ENCODE measurements at regions not wholly inside any gene's neighbourhood (a gene's known extent, or its start where the extent isn't known, plus 50 kb on each side); places are given as distances from the start of the nearest gene placed in this dataset.

DNA sequence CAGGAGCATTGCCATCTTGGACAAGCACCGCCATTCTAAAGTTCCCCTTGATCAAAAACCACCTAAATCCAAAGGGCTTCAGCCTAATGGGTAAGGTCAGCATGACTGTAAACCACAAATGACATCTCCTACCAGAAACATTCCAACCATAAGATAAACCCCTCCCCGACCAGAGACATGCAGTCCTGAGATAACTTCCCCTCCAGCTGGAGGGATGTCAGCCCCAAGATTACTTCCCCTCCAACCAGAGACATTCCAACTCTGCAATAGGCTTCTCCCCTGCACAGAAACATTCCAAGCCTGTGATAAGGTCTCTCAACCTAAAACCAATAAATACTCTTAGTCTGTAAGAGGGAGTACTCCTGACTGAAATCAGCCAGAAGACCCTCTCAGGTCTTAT lies 62.7 kb upstream of the DNAJC19 start:
- Histone ChIP-seq H3K27ac (no peak overlapping the region), H3K9ac (no peak overlapping the region), H4K20me1 (ENCODE audit: insufficient read depth) (no peaks in the 10 kb centered on the region), H3K4me3 (IDR thresholded peaks at IDR 0.05; ENCODE audit: insufficient read depth, low read depth, low read length) (no peak overlapping the region), H3K4me1 (ENCODE audit: low read depth, poor library complexity, severe bottlenecking) (no peaks in the 10 kb centered on the region), H3K36me3 (ENCODE audit: insufficient read depth) (no peaks in the 10 kb centered on the region), H3K4me2 (no peak overlapping the region), H3K27me3 (ENCODE audit: insufficient read depth, low read depth) (no peaks in the 10 kb centered on the region), H3K79me2 (ENCODE audit: insufficient read depth, low read depth) (no peaks in the 10 kb centered on the region), H2AFZ (ENCODE audit: low read depth) (no peak overlapping the region)
- TF ChIP-seq, protein P1, sequence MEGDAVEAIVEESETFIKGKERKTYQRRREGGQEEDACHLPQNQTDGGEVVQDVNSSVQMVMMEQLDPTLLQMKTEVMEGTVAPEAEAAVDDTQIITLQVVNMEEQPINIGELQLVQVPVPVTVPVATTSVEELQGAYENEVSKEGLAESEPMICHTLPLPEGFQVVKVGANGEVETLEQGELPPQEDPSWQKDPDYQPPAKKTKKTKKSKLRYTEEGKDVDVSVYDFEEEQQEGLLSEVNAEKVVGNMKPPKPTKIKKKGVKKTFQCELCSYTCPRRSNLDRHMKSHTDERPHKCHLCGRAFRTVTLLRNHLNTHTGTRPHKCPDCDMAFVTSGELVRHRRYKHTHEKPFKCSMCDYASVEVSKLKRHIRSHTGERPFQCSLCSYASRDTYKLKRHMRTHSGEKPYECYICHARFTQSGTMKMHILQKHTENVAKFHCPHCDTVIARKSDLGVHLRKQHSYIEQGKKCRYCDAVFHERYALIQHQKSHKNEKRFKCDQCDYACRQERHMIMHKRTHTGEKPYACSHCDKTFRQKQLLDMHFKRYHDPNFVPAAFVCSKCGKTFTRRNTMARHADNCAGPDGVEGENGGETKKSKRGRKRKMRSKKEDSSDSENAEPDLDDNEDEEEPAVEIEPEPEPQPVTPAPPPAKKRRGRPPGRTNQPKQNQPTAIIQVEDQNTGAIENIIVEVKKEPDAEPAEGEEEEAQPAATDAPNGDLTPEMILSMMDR (conservative IDR thresholded peaks at IDR 0.05; ENCODE audit: low read depth, low read length) = no peak

DNA sequence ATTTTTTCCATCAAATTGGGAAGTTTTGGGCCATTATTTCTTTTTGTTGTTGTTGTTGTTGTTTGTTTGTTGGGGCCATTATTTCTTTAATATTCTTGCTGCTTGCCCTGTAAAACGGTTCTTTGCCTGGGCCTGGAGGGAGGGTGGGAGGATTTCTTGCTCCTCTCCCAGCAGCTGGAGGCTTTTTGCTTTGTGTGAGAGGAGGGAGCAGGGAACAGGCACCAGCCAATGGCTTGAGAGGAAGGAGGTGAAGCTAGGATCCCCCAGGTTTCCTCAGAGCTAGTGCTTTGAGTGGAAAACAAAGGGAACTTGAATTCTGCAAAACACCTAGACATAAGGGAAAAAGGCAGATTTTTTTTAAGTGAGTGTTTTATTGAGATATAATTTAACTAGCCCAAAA lies 61.2 kb upstream of the DNAJC19 start:
- TF ChIP-seq, protein P1 (conservative IDR thresholded peaks at IDR 0.05; ENCODE audit: low read depth, low read length) = no peak
- Histone ChIP-seq H3K27me3 (ENCODE audit: insufficient read depth, low read depth) (no peaks in the 10 kb centered on the region), H2AFZ (ENCODE audit: low read depth) (no peak overlapping the region), H3K9ac (no peak overlapping the region), H3K4me1 (ENCODE audit: low read depth, poor library complexity, severe bottlenecking) (no peaks in the 10 kb centered on the region), H3K36me3 (ENCODE audit: insufficient read depth) (no peaks in the 10 kb centered on the region), H3K27ac (no peak overlapping the region), H3K4me2 (no peak overlapping the region), H3K79me2 (ENCODE audit: insufficient read depth, low read depth) (no peaks in the 10 kb centered on the region), H3K4me3 (IDR thresholded peaks at IDR 0.05; ENCODE audit: insufficient read depth, low read depth, low read length) (no peak overlapping the region), H4K20me1 (ENCODE audit: insufficient read depth) (no peaks in the 10 kb centered on the region)

DNA sequence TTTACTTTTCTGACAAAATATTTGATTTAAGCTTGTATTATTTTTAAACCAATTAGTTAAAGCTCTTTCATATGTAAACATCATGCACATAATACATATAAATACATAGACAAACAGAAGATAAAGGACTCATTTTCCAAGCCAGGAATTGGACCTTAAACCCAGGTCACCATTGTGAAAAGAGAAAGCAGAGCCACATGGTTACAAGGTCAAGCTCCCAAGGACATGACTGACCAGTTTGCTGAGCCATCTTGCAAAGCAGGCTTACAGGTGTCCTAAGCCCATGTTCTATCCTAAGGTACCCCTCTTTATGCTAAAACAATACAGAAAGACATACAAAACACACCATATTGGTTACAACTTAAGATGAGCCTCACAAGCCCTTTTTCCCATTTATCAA lies 50.5 kb upstream of the DNAJC19 start:
- no peak overlapping the region for H3K4me3 ChIP-seq (IDR thresholded peaks at IDR 0.05; ENCODE audit: insufficient read depth, low read depth, low read length)
- TF ChIP-seq, protein P1 (conservative IDR thresholded peaks at IDR 0.05; ENCODE audit: low read depth, low read length) = no peak
- H4K20me1 ChIP-seq (ENCODE audit: insufficient read depth) = no peaks in the 10 kb centered on the region
- H3K4me1 ChIP-seq (ENCODE audit: low read depth, poor library complexity, severe bottlenecking) = no peaks in the 10 kb centered on the region
- no peaks in the 10 kb centered on the region for H3K27me3 ChIP-seq (ENCODE audit: insufficient read depth, low read depth)
- no peak overlapping the region for H2AFZ ChIP-seq (ENCODE audit: low read depth)
- H3K4me2 ChIP-seq = no peak overlapping the region
- no peaks in the 10 kb centered on the region for H3K36me3 ChIP-seq (ENCODE audit: insufficient read depth)
- no peaks in the 10 kb centered on the region for H3K79me2 ChIP-seq (ENCODE audit: insufficient read depth, low read depth)
- H3K9ac ChIP-seq = no peak overlapping the region
- H3K27ac ChIP-seq = no peak overlapping the region
